ENCODE measurements at regions not wholly inside any gene's neighbourhood (a gene's known extent, or its start where the extent isn't known, plus 50 kb on each side); places are given as distances from the start of the nearest gene placed in this dataset.

- DNase-seq (ENCODE audit: low spot score): no peak
Observed at GRCh38 chr1:4529446-4530165, 124.8 kb upstream of the AJAP1 start.

GRCh38 chr1:4530166-4530785 is 124.1 kb upstream of the AJAP1 start:
- DNase-seq (ENCODE audit: low spot score): no peak

GRCh38 chr1:4531842-4532241 is 122.6 kb upstream of the AJAP1 start:
- no peak for DNase-seq (ENCODE audit: low spot score)

GRCh38 chr1:4532656-4533055 is 121.8 kb upstream of the AJAP1 start:
- DNase-seq (ENCODE audit: low spot score): no peak

GRCh38 chr1:4546911-4547310 is 107.5 kb upstream of the AJAP1 start:
- no peak for DNase-seq (ENCODE audit: low spot score)

- DNase-seq (ENCODE audit: low spot score): no peak
Observed at GRCh38 chr1:4549930-4550329, 104.5 kb upstream of the AJAP1 start.

GRCh38 chr1:4550941-4551340 is 103.5 kb upstream of the AJAP1 start:
- DNase-seq (ENCODE audit: low spot score): no peak

GRCh38 chr1:4551706-4552105 is 102.7 kb upstream of the AJAP1 start:
- DNase-seq (ENCODE audit: low spot score): no peak

GRCh38 chr1:4553761-4554160 is 100.6 kb upstream of the AJAP1 start:
- DNase-seq (ENCODE audit: low spot score): no peak

- no peak for DNase-seq (ENCODE audit: low spot score)
Observed at GRCh38 chr1:4554271-4554865, 100.0 kb upstream of the AJAP1 start.

GRCh38 chr1:4557949-4558348 is 96.5 kb upstream of the AJAP1 start:
- no peak for DNase-seq (ENCODE audit: low spot score)

GRCh38 chr1:4561205-4561604 is 93.2 kb upstream of the AJAP1 start:
- no peak for DNase-seq (ENCODE audit: low spot score)

GRCh38 chr1:4562321-4562720 is 92.1 kb upstream of the AJAP1 start:
- no peak for DNase-seq (ENCODE audit: low spot score)

- DNase-seq (ENCODE audit: low spot score): no peak
Observed at GRCh38 chr1:4563586-4563985, 90.8 kb upstream of the AJAP1 start.

GRCh38 chr1:4564051-4564450 is 90.4 kb upstream of the AJAP1 start:
- DNase-seq (ENCODE audit: low spot score): no peak

GRCh38 chr1:4565166-4565565 is 89.2 kb upstream of the AJAP1 start:
- DNase-seq (ENCODE audit: low spot score): no peak

- no peak for DNase-seq (ENCODE audit: low spot score)
Observed at GRCh38 chr1:4565801-4566449, 88.5 kb upstream of the AJAP1 start.

GRCh38 chr1:4571263-4571662 is 83.1 kb upstream of the AJAP1 start:
- DNase-seq (ENCODE audit: low spot score): no peak

- no peak for DNase-seq (ENCODE audit: low spot score)
Observed at GRCh38 chr1:4573526-4573925, 80.9 kb upstream of the AJAP1 start.

- no peak for DNase-seq (ENCODE audit: low spot score)
Observed at GRCh38 chr1:4581807-4582206, 72.6 kb upstream of the AJAP1 start.

- DNase-seq (ENCODE audit: low spot score): no peak
Observed at GRCh38 chr1:4584449-4584848, 70.0 kb upstream of the AJAP1 start.

GRCh38 chr1:4585216-4585615 is 69.2 kb upstream of the AJAP1 start:
- DNase-seq (ENCODE audit: low spot score): no peak

- DNase-seq (ENCODE audit: low spot score): no peak
Observed at GRCh38 chr1:4585705-4586104, 68.7 kb upstream of the AJAP1 start.
